PC-3 (cell line): ENCODE measurements at regions not wholly inside any gene's neighbourhood (a gene's known extent, or its start where the extent isn't known, plus 50 kb on each side); places are given as distances from the start of the nearest gene placed in this dataset.

ENCODE experiments used
- CTCF ChIP-seq: fragments of 300-600 bp; sonication (generic); conservative IDR thresholded peaks from 2 replicates; pipeline ENCODE4 v1.5.1; 2017; ENCODE audit warnings: antibody characterized with exemption, low read depth, mild to moderate bottlenecking, low read length
- EZH2phosphoT487 ChIP-seq: fragments of 300-600 bp; sonication (generic); IDR thresholded peaks from 2 replicates; pipeline ENCODE4 v1.6.1; 2018; ENCODE audit warnings: mild to moderate bottlenecking, antibody characterized with exemption, low read length, borderline replicate concordance

DNA sequence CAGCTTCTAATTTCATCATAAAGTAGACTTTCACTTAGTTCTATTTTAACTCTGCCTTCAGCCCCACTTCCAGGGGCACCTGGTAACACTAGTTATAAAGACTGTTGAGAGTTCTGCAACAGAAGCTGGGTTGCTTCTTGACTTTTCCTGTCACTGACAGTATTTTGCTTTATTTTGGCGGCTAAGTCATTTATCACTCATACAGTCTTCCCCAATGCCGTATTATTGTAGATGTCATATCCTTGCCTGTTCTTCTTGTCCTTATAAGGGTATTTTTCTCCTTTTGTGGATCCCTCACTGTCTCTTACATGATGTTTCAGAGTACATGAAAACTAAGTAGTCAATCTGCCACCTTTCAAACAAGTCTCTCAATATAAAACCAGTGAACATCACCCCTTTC lies 369.0 kb upstream of the PPP2R3A start:
- TF ChIP-seq CTCF (no peak), EZH2phosphoT487 (no peak)
